ENCODE measurements at regions not wholly inside any gene's neighbourhood (a gene's known extent, or its start where the extent isn't known, plus 50 kb on each side); places are given as distances from the start of the nearest gene placed in this dataset.

DNA sequence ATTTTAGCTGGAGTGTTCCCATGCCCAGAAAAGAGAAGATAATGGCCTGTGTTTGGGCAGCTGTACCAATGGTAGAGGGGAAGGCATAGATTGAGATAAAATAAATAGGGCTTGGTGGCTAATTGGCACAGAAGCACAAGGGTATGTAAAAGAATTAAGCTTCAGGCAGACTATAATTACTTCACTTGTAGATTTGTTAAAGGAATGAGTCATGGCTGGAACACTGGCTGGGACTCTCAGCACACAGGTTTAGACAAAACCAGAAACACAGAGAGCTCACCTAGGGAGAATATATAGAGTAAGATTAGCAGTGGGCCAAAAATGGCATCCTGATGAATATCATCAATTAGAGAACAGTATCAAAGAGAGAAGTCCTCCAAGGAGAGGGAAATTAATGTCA is 198.3 kb upstream of the FIGN start:
- H3K36me3 ChIP-seq (ENCODE audit: control insufficient read depth in 1 of 2, insufficient read depth in 2 of 2, low read length in 2 of 2), result no peaks in the 10 kb centered on the region
- H3K4me2 ChIP-seq (ENCODE audit: low read length), result no peak overlapping the region
- H3K27me3 ChIP-seq (ENCODE audit: insufficient read depth, low read length), result peaks cover 4% of the 10 kb centered on the region; the same call in 1 of the 2 replicates
- ChIA-PET RAD21 (ENCODE audit: low non-redundant PET in 1 of 2, low total read pairs in 2 of 2, uncharacterized antibody in 2 of 2, unreplicated experiment in 2 of 2) (no interaction called here), CTCF (no interaction called here), POLR2A (no interaction called here)
- DNase-seq (ENCODE audit: low read depth, low spot score) (no peak), ATAC-seq (no peak)
- BruUV-seq (replicated peaks), result no TSS peak
- intact Hi-C loops (cut with micrococcal nuclease), result no loop called here
- H3K4me3 ChIP-seq (replicated peaks in 1 of 2; ENCODE audit: low read depth in 1 of 2, low read length in 2 of 2), result no peak overlapping the region
- no peak overlapping the region for H3K9ac ChIP-seq (ENCODE audit: low read length)
- no peaks in the 10 kb centered on the region for H4K20me1 ChIP-seq (ENCODE audit: insufficient read depth)
- H3K79me2 ChIP-seq (ENCODE audit: insufficient read depth, low read length), result no peaks in the 10 kb centered on the region
- no peaks in the 10 kb centered on the region for H3K9me2 ChIP-seq (ENCODE audit: insufficient read depth)
- no peak for TF ChIP-seq EGR1 (IDR thresholded peaks at IDR 0.05; ENCODE audit: low read depth)
- TF ChIP-seq FOSL1 (IDR thresholded peaks at IDR 0.05; ENCODE audit: low read depth), result no peak
- TF ChIP-seq CBX3 (IDR thresholded peaks at IDR 0.05; ENCODE audit: low read depth), result no peak
- TF ChIP-seq SRF (IDR thresholded peaks at IDR 0.05; ENCODE audit: low read depth), result no peak
- TF ChIP-seq CEBPB (IDR thresholded peaks at IDR 0.05; ENCODE audit: low read depth), result no peak
- no peak for TF ChIP-seq POLR2A (IDR thresholded peaks at IDR 0.05; ENCODE audit: borderline replicate concordance, extremely low read depth, insufficient read depth, insufficient read length)
- no peak for TF ChIP-seq EZH2 (IDR thresholded peaks at IDR 0.05)
- TF ChIP-seq ELF1 (IDR thresholded peaks at IDR 0.05; ENCODE audit: borderline replicate concordance, low read depth), result no peak
- no peak for TF ChIP-seq YY1 (IDR thresholded peaks at IDR 0.05; ENCODE audit: extremely low read depth, insufficient replicate concordance, low read depth, low read length)
- TF ChIP-seq, protein P1, sequence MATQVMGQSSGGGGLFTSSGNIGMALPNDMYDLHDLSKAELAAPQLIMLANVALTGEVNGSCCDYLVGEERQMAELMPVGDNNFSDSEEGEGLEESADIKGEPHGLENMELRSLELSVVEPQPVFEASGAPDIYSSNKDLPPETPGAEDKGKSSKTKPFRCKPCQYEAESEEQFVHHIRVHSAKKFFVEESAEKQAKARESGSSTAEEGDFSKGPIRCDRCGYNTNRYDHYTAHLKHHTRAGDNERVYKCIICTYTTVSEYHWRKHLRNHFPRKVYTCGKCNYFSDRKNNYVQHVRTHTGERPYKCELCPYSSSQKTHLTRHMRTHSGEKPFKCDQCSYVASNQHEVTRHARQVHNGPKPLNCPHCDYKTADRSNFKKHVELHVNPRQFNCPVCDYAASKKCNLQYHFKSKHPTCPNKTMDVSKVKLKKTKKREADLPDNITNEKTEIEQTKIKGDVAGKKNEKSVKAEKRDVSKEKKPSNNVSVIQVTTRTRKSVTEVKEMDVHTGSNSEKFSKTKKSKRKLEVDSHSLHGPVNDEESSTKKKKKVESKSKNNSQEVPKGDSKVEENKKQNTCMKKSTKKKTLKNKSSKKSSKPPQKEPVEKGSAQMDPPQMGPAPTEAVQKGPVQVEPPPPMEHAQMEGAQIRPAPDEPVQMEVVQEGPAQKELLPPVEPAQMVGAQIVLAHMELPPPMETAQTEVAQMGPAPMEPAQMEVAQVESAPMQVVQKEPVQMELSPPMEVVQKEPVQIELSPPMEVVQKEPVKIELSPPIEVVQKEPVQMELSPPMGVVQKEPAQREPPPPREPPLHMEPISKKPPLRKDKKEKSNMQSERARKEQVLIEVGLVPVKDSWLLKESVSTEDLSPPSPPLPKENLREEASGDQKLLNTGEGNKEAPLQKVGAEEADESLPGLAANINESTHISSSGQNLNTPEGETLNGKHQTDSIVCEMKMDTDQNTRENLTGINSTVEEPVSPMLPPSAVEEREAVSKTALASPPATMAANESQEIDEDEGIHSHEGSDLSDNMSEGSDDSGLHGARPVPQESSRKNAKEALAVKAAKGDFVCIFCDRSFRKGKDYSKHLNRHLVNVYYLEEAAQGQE (IDR thresholded peaks at IDR 0.05; ENCODE audit: low read depth), result no peak
- TF ChIP-seq SP1 (IDR thresholded peaks at IDR 0.05; ENCODE audit: low read depth), result no peak
- no peak for TF ChIP-seq EZH2phosphoT487 (IDR thresholded peaks at IDR 0.05; ENCODE audit: borderline replicate concordance)
- no peak for TF ChIP-seq ZNF274 (IDR thresholded peaks at IDR 0.05; ENCODE audit: low read depth, low read length)
- no peak for TF ChIP-seq TCF7L2 (IDR thresholded peaks at IDR 0.05; ENCODE audit: borderline replicate concordance, extremely low read depth, insufficient read depth, insufficient read length)
- TF ChIP-seq SIN3A (IDR thresholded peaks at IDR 0.05; ENCODE audit: low read depth), result no peak
- no peak for TF ChIP-seq ZFX (IDR thresholded peaks at IDR 0.05)
- no peak for TF ChIP-seq ATF3 (IDR thresholded peaks at IDR 0.05)
- no peak for TF ChIP-seq ZBTB33 (IDR thresholded peaks at IDR 0.05; ENCODE audit: extremely low read depth, insufficient replicate concordance, low read length)
- no peak for TF ChIP-seq RAD21 (IDR thresholded peaks at IDR 0.05; ENCODE audit: low read depth)
- no peak overlapping the region for H3K27ac ChIP-seq (ENCODE audit: low read depth, low read length)
- H3K4me1 ChIP-seq (ENCODE audit: control insufficient read depth in 1 of 2, insufficient read depth in 2 of 2, low read length in 2 of 2), result no peaks in the 10 kb centered on the region
- no peaks in the 10 kb centered on the region; a peak in 1 of 4 replicates for H3K9me3 ChIP-seq (ENCODE audit: control insufficient read depth in 1 of 2, insufficient read depth in 1 of 2, low read depth in 1 of 2, low read length in 2 of 2)
- no peak overlapping the region for H2AFZ ChIP-seq (ENCODE audit: low read depth, low read length, poor library complexity, severe bottlenecking)
